ENCODE measurements at regions not wholly inside any gene's neighbourhood (a gene's known extent, or its start where the extent isn't known, plus 50 kb on each side); places are given as distances from the start of the nearest gene placed in this dataset.

GRCh38 chr12:80041071-80041470, 58.3 kb upstream of the OTOGL start:
- Histone ChIP-seq H4K91ac (replicated peaks; ENCODE audit: insufficient read length, low read length) (no peak overlapping the region), H2AFZ (ENCODE audit: low read length) (no peak overlapping the region), H3K23ac (ENCODE audit: insufficient read length) (no peak overlapping the region), H4K8ac (ENCODE audit: extremely low read depth, insufficient read depth, low read length) (no peak overlapping the region), H3K14ac (ENCODE audit: insufficient read length) (no peak overlapping the region), H3K36me3 (ENCODE audit: control insufficient read depth in 2 of 4, insufficient read depth in 4 of 4, low read length in 3 of 4) (no peaks in the 10 kb centered on the region), H2BK15ac (ENCODE audit: low read length) (no peak overlapping the region), H3K9me3 (ENCODE audit: insufficient read depth in 2 of 2, low read depth in 1 of 2, low read length in 1 of 2) (no peaks in the 10 kb centered on the region), H3K56ac (replicated peaks; ENCODE audit: insufficient read length, low read depth, low read length) (no peak overlapping the region), H3K18ac (ENCODE audit: extremely low read depth, low read length) (no peak overlapping the region), H3K27me3 (replicated peaks in 1 of 4; ENCODE audit: control insufficient read depth in 3 of 4, extremely low read depth in 1 of 4, insufficient read depth in 3 of 4, low read length in 3 of 4) (peaks cover 0 to 1% (median 0%) of the 10 kb centered on the region in 4 experiments; a peak in 1 of 7 replicates), H3K23me2 (ENCODE audit: low read depth, low read length) (no peaks in the 10 kb centered on the region), H3K79me1 (ENCODE audit: low read depth, low read length) (no peaks in the 10 kb centered on the region), H3K4me1 (replicated peaks in 1 of 4; ENCODE audit: control insufficient read depth in 3 of 4, insufficient read depth in 4 of 4, low read length in 3 of 4) (no peaks in the 10 kb centered on the region), H3K79me2 (ENCODE audit: control insufficient read depth in 1 of 2, insufficient read depth in 2 of 2, low read length in 2 of 2) (no peaks in the 10 kb centered on the region), H2BK20ac (ENCODE audit: low read length) (no peak overlapping the region), H3K4me2 (ENCODE audit: insufficient read depth in 1 of 2, low read depth in 2 of 2, low read length in 2 of 2) (no peak overlapping the region), H4K5ac (ENCODE audit: insufficient read length, low read depth, low read length) (no peak overlapping the region), H3K9ac (replicated peaks in 1 of 4; ENCODE audit: extremely low read depth in 1 of 4, low read depth in 3 of 4, low read length in 3 of 4) (no peak overlapping the region), H3K27ac (ENCODE audit: low read depth, low read length) (no peak overlapping the region), H3K4me3 (ENCODE audit: extremely low read depth in 1 of 4, insufficient read depth in 2 of 4, low read depth in 3 of 4, low read length in 4 of 4) (no peak overlapping the region), H2AK5ac (ENCODE audit: low read depth, low read length) (no peak overlapping the region), H4K20me1 (replicated peaks in 1 of 2; ENCODE audit: control insufficient read depth in 1 of 2, insufficient read depth in 2 of 2, low read length in 2 of 2) (no peaks in the 10 kb centered on the region), H2BK5ac (ENCODE audit: low read depth, low read length) (no peak overlapping the region), H3K4ac (replicated peaks; ENCODE audit: insufficient read length, low read depth, low read length) (no peak overlapping the region), H2BK12ac (ENCODE audit: low read depth, low read length) (no peak overlapping the region), H2BK120ac (replicated peaks; ENCODE audit: low read depth, low read length) (no peak overlapping the region)
- no peak for DNase-seq (ENCODE audit: low read depth in 1 of 2, low spot score in 2 of 2)
- POLR2A ChIA-PET (ENCODE audit: partially characterized antibody) = interaction anchor here (0.8 kb wide), 1 partner anchor 26 kb away, joined by 4 read pairs; no protein-coding TSS in a partner anchor
- FAIRE-seq = no peak
- CTCF ChIA-PET (ENCODE audit: partially characterized antibody) = interaction anchor here (0.6 kb wide), 1 partner anchor 1214 kb away, joined by 3 read pairs; no protein-coding TSS in a partner anchor
- whole genome bisulfite sequencing, 2 experiments (ENCODE audit: extremely low coverage in 1 of 2, insufficient coverage in 1 of 2, insufficient read length in 1 of 2, insufficient replicate concordance in 2 of 2, low coverage in 1 of 2, low lambda C conversion rate in 2 of 2, missing lambda C conversion rate in 1 of 2) = 92% methylated on average over 2 of the region's 2 CpGs; no CpG with 5 or more reads in 1 of the 2 experiments
- TF ChIP-seq NRF1 (IDR thresholded peaks at IDR 0.05; ENCODE audit: low read depth, low read length) = no peak
